Progenitor cell of endocrine pancreas (in vitro differentiated cells): ENCODE measurements at regions not wholly inside any gene's neighbourhood (a gene's known extent, or its start where the extent isn't known, plus 50 kb on each side); places are given as distances from the start of the nearest gene placed in this dataset.

Experiments used
- DNase-seq: peaks from one replicate; pipeline ENCODE4 v3.0.0; 2021; ENCODE audit warnings: low spot score; ENCODE audit not compliant: unreplicated experiment
- H3K27ac Mint-ChIP-seq: 2 replicates; pipeline ENCODE4 v1.8.0; 2021; ENCODE audit warnings: mild to moderate bottlenecking, moderate library complexity, mixed read lengths
- H3K27me3 Mint-ChIP-seq: 2 replicates; pipeline ENCODE4 v1.8.0; 2021; ENCODE audit warnings: mixed read lengths
- H3K36me3 Mint-ChIP-seq: 2 replicates; pipeline ENCODE4 v1.8.0; 2022; ENCODE audit warnings: mixed read lengths; ENCODE audit not compliant: insufficient read depth
- H3K4me1 Mint-ChIP-seq: 2 replicates; pipeline ENCODE4 v1.8.0; 2021; ENCODE audit warnings: low read depth, mixed read lengths
- H3K4me3 Mint-ChIP-seq: 2 replicates; pipeline ENCODE4 v1.8.0; 2021; ENCODE audit warnings: low read depth, mild to moderate bottlenecking, moderate library complexity, mixed read lengths
- H3K9me3 Mint-ChIP-seq: 2 replicates; pipeline ENCODE4 v1.8.0; 2021; ENCODE audit warnings: low read depth, mixed read lengths
- TF ChIP-seq, protein P1 (sequence below): fragments of 200-600 bp; sonication (generic); IDR thresholded peaks from one replicate; pipeline ENCODE4 v1.5.0; 2021; ENCODE audit warnings: antibody characterized with exemption, mild to moderate bottlenecking; ENCODE audit not compliant: unreplicated experiment

DNA sequence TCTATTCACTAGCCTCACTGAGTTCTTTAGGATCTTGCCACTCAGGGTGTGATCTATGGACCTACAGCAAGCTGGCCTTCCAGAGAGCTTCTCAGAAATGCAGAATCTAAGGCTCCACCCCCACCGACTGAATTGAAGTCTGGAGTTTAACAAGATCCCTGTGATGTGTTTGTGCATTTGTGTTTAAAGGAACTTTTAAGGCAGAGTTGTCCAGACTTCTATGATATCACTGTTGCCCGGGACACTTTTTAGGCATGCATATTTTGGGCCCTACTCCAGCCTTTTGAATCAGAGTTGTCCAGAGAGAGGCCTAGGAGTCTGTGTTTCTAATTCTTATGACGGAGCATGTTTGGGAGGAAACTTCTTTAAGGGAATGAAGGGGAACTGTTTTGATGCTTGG is 232.3 kb downstream of the QKI start:
- DNase-seq, result no peak
- Mint-ChIP-seq H3K9me3 (no peaks in the 10 kb centered on the region), H3K4me1 (no peaks in the 10 kb centered on the region), H3K27me3 (peaks cover 7% of the 10 kb centered on the region), H3K4me3 (no peak overlapping the region), H3K27ac (no peak overlapping the region), H3K36me3 (no peaks in the 10 kb centered on the region)
- TF ChIP-seq, protein P1, sequence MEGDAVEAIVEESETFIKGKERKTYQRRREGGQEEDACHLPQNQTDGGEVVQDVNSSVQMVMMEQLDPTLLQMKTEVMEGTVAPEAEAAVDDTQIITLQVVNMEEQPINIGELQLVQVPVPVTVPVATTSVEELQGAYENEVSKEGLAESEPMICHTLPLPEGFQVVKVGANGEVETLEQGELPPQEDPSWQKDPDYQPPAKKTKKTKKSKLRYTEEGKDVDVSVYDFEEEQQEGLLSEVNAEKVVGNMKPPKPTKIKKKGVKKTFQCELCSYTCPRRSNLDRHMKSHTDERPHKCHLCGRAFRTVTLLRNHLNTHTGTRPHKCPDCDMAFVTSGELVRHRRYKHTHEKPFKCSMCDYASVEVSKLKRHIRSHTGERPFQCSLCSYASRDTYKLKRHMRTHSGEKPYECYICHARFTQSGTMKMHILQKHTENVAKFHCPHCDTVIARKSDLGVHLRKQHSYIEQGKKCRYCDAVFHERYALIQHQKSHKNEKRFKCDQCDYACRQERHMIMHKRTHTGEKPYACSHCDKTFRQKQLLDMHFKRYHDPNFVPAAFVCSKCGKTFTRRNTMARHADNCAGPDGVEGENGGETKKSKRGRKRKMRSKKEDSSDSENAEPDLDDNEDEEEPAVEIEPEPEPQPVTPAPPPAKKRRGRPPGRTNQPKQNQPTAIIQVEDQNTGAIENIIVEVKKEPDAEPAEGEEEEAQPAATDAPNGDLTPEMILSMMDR, result no peak

DNA sequence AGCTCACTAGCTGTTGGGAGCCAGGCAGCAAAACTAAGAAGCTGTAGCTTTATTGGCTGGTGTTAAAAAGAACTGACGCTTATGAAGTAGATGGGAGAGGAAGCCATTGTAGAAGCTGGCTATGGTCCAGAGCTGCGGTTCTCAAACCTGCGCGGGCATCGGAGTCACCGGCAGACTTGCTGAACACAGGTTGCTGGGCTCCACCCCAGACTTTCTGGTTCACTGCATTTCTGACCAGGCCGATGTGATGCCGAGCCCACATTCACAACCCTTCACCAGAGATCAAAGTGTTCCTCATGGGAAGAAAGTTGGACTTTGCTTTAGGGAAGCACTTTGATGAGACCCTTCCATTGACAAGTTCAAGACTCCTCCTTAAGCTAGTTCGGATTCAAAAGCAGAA is 231.6 kb downstream of the QKI start:
- Mint-ChIP-seq H3K27ac (no peak overlapping the region), H3K9me3 (no peaks in the 10 kb centered on the region), H3K27me3 (peaks cover 7% of the 10 kb centered on the region), H3K36me3 (no peaks in the 10 kb centered on the region), H3K4me1 (no peaks in the 10 kb centered on the region), H3K4me3 (no peak overlapping the region)
- TF ChIP-seq, protein P1, result no peak
- no peak for DNase-seq

DNA sequence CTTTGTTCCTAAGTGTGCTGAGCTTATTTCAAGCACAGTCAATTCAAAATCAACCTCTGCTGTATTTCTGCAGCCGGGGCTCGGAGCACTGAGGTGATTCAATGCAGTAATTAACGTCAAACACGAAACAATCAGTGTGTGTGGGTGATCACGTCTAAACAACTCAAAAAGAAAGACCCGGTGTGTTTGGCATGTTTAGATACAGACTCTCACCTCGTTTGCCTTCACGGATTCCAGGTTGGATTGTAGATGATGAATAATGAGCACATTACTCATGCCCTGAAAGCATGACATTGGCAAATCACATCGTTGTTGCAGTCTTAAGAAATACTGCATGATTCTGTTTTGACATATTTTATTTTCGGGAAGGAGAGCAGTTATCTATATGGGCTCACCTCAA is 231.0 kb downstream of the QKI start:
- Mint-ChIP-seq H3K36me3 (no peaks in the 10 kb centered on the region), H3K27ac (no peak overlapping the region), H3K9me3 (no peaks in the 10 kb centered on the region), H3K27me3 (peaks cover 7% of the 10 kb centered on the region), H3K4me1 (no peaks in the 10 kb centered on the region), H3K4me3 (no peak overlapping the region)
- no peak for DNase-seq
- TF ChIP-seq, protein P1, result no peak

DNA sequence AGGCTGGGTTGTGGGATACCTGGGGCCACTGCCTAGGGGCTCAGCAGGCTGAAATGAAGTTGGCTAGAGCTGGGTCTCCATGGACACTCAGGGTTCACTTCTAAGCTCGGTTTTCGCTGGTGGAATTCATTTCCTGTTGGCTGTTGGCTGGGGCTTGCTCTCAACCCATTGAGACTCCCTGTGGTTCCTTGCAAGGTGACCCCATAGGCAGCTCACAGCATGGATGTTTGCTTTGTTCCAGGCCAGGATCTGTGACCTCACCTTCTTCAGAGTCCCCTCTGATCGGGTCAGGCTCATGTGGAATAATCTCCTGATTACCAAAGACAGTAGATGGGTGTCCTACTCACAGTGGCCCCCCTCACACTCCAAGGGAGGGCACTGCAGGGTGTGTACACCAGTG is 229.3 kb downstream of the QKI start:
- no peak for DNase-seq
- no peaks in the 10 kb centered on the region for H3K4me1 Mint-ChIP-seq
- TF ChIP-seq, protein P1, result no peak
- no peaks in the 10 kb centered on the region for H3K36me3 Mint-ChIP-seq
- H3K27ac Mint-ChIP-seq, result no peak overlapping the region
- no peak overlapping the region for H3K4me3 Mint-ChIP-seq
- peaks cover 7% of the 10 kb centered on the region for H3K27me3 Mint-ChIP-seq
- H3K9me3 Mint-ChIP-seq, result no peaks in the 10 kb centered on the region

DNA sequence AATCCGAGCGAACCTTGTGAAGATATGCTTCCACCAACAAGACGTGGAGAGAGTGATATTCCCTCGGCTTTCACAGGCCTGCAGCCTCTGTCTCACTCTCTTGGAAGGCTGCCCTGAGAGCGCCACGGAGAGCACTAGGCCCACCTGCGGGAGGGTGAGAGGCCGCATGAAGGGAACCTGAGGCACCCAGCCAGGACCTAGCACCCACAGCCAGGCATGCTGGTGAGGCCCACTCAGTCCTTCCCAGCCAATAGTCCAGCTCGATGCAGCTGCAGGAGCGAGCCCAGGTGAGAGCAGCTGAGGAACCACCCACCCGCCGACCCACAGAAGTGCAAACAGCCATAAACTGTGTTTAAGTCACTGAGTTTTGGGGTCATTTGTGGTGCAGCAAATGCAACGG is 227.2 kb downstream of the QKI start:
- Mint-ChIP-seq H3K36me3 (no peaks in the 10 kb centered on the region), H3K4me3 (no peak overlapping the region), H3K27me3 (peaks cover 1% of the 10 kb centered on the region), H3K27ac (no peak overlapping the region), H3K9me3 (no peaks in the 10 kb centered on the region), H3K4me1 (no peaks in the 10 kb centered on the region)
- no peak for DNase-seq
- TF ChIP-seq, protein P1, result no peak

DNA sequence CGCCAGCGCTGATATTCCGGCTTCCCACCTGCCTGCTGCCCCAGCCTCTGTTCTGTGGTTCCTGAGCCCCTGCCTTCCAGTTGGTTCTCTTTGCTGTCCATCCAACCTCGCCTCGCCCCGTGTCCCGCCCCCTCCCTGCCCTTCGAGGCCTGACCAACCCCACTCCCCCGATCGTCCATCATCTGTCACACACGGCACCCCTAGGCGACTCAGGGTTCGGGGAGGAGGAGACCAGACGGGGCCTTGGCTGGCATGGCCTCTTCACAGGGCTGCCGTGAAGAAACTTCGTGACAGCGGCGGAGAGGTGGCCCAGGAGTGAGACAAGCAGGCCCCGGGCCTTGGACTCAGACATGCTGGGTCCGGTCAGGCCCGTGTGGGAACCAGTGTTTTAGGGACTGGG is 226.1 kb downstream of the QKI start:
- TF ChIP-seq, protein P1, result no peak
- no peak overlapping the region for H3K27ac Mint-ChIP-seq

More for the DNA sequence above, 226.1 kb downstream of the QKI start:
- H3K36me3 Mint-ChIP-seq, result no peaks in the 10 kb centered on the region
- H3K4me1 Mint-ChIP-seq, result no peaks in the 10 kb centered on the region
- H3K27me3 Mint-ChIP-seq, result peaks cover 3% of the 10 kb centered on the region
- no peaks in the 10 kb centered on the region for H3K9me3 Mint-ChIP-seq
- H3K4me3 Mint-ChIP-seq, result no peak overlapping the region
- no peak for DNase-seq
